ENCODE measurements at regions not wholly inside any gene's neighbourhood (a gene's known extent, or its start where the extent isn't known, plus 50 kb on each side); places are given as distances from the start of the nearest gene placed in this dataset.

DNA sequence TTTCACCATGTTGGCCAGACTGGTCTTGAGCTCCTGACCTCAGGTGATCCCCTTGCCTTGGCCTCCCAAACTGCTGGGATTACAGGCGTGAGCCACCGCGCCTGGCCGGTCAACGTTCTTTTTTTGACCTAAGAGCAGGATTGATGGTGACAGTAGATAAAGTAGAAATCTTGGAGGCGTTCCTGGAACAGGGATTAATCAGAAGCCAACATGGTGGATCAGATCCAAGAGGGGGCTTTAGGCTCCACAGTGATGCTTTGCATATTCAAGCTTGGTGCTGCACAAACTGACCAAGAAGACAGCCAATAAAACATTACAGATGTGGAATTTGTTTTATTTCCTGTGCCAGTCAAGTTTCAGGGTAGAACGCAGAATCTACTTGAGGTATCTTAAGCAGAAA lies 271.2 kb downstream of the FGF9 start:
- no peak for TF ChIP-seq POLR2AphosphoS5 (IDR thresholded peaks at IDR 0.05; ENCODE audit: low read depth, low read length)
- TF ChIP-seq, protein P1, sequence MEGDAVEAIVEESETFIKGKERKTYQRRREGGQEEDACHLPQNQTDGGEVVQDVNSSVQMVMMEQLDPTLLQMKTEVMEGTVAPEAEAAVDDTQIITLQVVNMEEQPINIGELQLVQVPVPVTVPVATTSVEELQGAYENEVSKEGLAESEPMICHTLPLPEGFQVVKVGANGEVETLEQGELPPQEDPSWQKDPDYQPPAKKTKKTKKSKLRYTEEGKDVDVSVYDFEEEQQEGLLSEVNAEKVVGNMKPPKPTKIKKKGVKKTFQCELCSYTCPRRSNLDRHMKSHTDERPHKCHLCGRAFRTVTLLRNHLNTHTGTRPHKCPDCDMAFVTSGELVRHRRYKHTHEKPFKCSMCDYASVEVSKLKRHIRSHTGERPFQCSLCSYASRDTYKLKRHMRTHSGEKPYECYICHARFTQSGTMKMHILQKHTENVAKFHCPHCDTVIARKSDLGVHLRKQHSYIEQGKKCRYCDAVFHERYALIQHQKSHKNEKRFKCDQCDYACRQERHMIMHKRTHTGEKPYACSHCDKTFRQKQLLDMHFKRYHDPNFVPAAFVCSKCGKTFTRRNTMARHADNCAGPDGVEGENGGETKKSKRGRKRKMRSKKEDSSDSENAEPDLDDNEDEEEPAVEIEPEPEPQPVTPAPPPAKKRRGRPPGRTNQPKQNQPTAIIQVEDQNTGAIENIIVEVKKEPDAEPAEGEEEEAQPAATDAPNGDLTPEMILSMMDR (IDR thresholded peaks at IDR 0.05) = no peak
- no peak for TF ChIP-seq TCF7L2 (IDR thresholded peaks at IDR 0.05; ENCODE audit: low read depth, low read length)
- Histone ChIP-seq H3K4me1 (ENCODE audit: control insufficient read depth, insufficient read depth, low read length) (no peaks in the 10 kb centered on the region), H3K4me3 (ENCODE audit: low read depth in 2 of 2, low read length in 2 of 2) (no peak overlapping the region), H3K27me3 (ENCODE audit: control insufficient read depth, insufficient read depth, low read length) (no peaks in the 10 kb centered on the region), H3K9me3 (ENCODE audit: control insufficient read depth, insufficient read depth, low read depth, low read length) (no peaks in the 10 kb centered on the region), H3K27ac (ENCODE audit: low read length) (no peak overlapping the region), H3K36me3 (ENCODE audit: control insufficient read depth, insufficient read depth, low read length) (no peaks in the 10 kb centered on the region)
- ChIA-PET CTCF (no interaction called here), POLR2A (no interaction called here)
- in situ Hi-C loops (cut with HindIII; ENCODE audit: low pct_unique_long_range_greater_than_20kb, low sequenced_read_pairs) (no loop called here), intact Hi-C loops (cut with micrococcal nuclease; ENCODE audit: unreplicated experiment) (no loop called here)
- DNase-seq (ENCODE audit: low read depth, low spot score) (no peak), ATAC-seq (no peak)
- BruUV-seq (replicated peaks) = no TSS peak

DNA sequence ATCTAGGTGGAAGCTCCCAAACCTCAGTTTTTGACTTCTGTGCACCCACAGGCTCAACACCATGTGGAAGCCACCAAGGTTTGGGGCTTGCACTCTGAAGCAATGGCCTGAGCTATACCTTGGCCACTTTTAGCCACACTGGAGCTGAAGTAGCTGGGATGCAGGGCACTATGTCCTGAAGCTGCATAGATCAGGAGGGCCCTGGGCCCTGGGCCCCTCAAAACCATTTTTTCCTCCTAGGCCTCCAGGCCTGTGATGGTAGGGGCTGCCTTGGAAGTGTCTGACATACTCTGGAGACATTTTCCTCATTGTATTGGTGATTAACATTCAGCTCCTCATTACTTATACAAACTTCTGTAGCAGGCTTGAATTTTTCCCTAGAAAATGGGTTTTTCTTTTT lies 273.7 kb downstream of the FGF9 start:
- POLR2A ChIA-PET = no interaction called here
- ATAC-seq (no peak), DNase-seq (ENCODE audit: low read depth, low spot score) (no peak)
- no peak overlapping the region for H3K27ac ChIP-seq (ENCODE audit: low read length)
- no peaks in the 10 kb centered on the region for H3K4me1 ChIP-seq (ENCODE audit: control insufficient read depth, insufficient read depth, low read length)
- in situ Hi-C loops (cut with HindIII; ENCODE audit: low pct_unique_long_range_greater_than_20kb, low sequenced_read_pairs) = no loop called here
- TF ChIP-seq TCF7L2 (IDR thresholded peaks at IDR 0.05; ENCODE audit: low read depth, low read length) (no peak), SIN3A (IDR thresholded peaks at IDR 0.05; ENCODE audit: borderline replicate concordance, insufficient read depth, low read depth, low read length) (no peak), POLR2AphosphoS5 (IDR thresholded peaks at IDR 0.05; ENCODE audit: low read depth, low read length) (no peak)
- TF ChIP-seq, protein P2, sequence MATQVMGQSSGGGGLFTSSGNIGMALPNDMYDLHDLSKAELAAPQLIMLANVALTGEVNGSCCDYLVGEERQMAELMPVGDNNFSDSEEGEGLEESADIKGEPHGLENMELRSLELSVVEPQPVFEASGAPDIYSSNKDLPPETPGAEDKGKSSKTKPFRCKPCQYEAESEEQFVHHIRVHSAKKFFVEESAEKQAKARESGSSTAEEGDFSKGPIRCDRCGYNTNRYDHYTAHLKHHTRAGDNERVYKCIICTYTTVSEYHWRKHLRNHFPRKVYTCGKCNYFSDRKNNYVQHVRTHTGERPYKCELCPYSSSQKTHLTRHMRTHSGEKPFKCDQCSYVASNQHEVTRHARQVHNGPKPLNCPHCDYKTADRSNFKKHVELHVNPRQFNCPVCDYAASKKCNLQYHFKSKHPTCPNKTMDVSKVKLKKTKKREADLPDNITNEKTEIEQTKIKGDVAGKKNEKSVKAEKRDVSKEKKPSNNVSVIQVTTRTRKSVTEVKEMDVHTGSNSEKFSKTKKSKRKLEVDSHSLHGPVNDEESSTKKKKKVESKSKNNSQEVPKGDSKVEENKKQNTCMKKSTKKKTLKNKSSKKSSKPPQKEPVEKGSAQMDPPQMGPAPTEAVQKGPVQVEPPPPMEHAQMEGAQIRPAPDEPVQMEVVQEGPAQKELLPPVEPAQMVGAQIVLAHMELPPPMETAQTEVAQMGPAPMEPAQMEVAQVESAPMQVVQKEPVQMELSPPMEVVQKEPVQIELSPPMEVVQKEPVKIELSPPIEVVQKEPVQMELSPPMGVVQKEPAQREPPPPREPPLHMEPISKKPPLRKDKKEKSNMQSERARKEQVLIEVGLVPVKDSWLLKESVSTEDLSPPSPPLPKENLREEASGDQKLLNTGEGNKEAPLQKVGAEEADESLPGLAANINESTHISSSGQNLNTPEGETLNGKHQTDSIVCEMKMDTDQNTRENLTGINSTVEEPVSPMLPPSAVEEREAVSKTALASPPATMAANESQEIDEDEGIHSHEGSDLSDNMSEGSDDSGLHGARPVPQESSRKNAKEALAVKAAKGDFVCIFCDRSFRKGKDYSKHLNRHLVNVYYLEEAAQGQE (IDR thresholded peaks at IDR 0.05; ENCODE audit: insufficient read depth in 1 of 2, low read depth in 2 of 2, low read length in 1 of 2) = no peak
- TF ChIP-seq, protein P1 (IDR thresholded peaks at IDR 0.05) = no peak
- no peaks in the 10 kb centered on the region for H3K27me3 ChIP-seq (ENCODE audit: control insufficient read depth, insufficient read depth, low read length)
- H3K36me3 ChIP-seq (ENCODE audit: control insufficient read depth, insufficient read depth, low read length) = no peaks in the 10 kb centered on the region
- no peak overlapping the region for H3K4me3 ChIP-seq (ENCODE audit: low read depth in 2 of 2, low read length in 2 of 2)
- intact Hi-C loops (cut with micrococcal nuclease; ENCODE audit: unreplicated experiment) = no loop called here
- no TSS peak for BruUV-seq (replicated peaks)
- CTCF ChIA-PET = no interaction called here
- no peaks in the 10 kb centered on the region for H3K9me3 ChIP-seq (ENCODE audit: control insufficient read depth, insufficient read depth, low read depth, low read length)

DNA sequence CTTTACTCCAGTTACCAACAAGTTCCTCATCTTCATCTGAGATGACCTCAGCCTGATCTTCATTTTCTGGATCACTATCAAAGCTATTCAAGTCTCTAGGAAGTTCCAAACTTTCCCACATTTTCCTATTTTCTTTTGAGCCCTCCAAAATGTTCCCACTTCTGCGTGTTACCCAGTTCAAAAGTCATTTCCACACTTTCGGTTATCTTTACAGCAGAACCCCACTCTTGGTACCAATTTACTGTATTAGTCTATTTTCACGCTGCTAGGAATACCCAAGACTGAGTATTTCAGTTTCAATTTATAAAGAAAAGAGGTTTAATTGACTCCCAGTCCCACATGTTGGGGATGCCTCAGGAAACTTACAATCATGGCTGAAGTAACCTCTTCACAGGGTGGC lies 274.3 kb downstream of the FGF9 start:
- BruUV-seq (replicated peaks) = no TSS peak
- Histone ChIP-seq H3K9me3 (ENCODE audit: control insufficient read depth, insufficient read depth, low read depth, low read length) (no peaks in the 10 kb centered on the region), H3K27ac (ENCODE audit: low read length) (no peak overlapping the region), H3K4me1 (ENCODE audit: control insufficient read depth, insufficient read depth, low read length) (no peaks in the 10 kb centered on the region), H3K27me3 (ENCODE audit: control insufficient read depth, insufficient read depth, low read length) (no peaks in the 10 kb centered on the region), H3K36me3 (ENCODE audit: control insufficient read depth, insufficient read depth, low read length) (no peaks in the 10 kb centered on the region), H3K4me3 (ENCODE audit: low read depth in 2 of 2, low read length in 2 of 2) (no peak overlapping the region)
- in situ Hi-C loops (cut with HindIII; ENCODE audit: low pct_unique_long_range_greater_than_20kb, low sequenced_read_pairs) (no loop called here), intact Hi-C loops (cut with micrococcal nuclease; ENCODE audit: unreplicated experiment) (no loop called here)
- ATAC-seq = no peak
- ChIA-PET CTCF (no interaction called here), POLR2A (no interaction called here)
- no peak for DNase-seq (ENCODE audit: low read depth, low spot score)
- TF ChIP-seq, protein P1 (IDR thresholded peaks at IDR 0.05) = no peak
- TF ChIP-seq POLR2AphosphoS5 (IDR thresholded peaks at IDR 0.05; ENCODE audit: low read depth, low read length) (no peak), TCF7L2 (IDR thresholded peaks at IDR 0.05; ENCODE audit: low read depth, low read length) (no peak), SIN3A (IDR thresholded peaks at IDR 0.05; ENCODE audit: borderline replicate concordance, insufficient read depth, low read depth, low read length) (no peak)
- TF ChIP-seq, protein P2 (IDR thresholded peaks at IDR 0.05; ENCODE audit: insufficient read depth in 1 of 2, low read depth in 2 of 2, low read length in 1 of 2) = no peak
